Karpas-422 (cell line): ENCODE measurements at regions not wholly inside any gene's neighbourhood (a gene's known extent, or its start where the extent isn't known, plus 50 kb on each side); places are given as distances from the start of the nearest gene placed in this dataset.

Source experiments
- DNase-seq: peaks from one replicate; pipeline ENCODE4 v3.0.0-alpha.2; 2015
- H2AFZ ChIP-seq: fragments of 200-600 bp; sonication (generic); 2 replicates; pipeline ENCODE4 v1.6.1; 2014; ENCODE audit warnings: antibody characterized with exemption, low read length, mixed read lengths
- H3K27ac ChIP-seq: fragments of 200-600 bp; sonication (generic); 2 replicates; pipeline ENCODE4 v1.5.1; 2014; ENCODE audit warnings: mild to moderate bottlenecking, low read length, moderate library complexity
- H3K27me3 ChIP-seq: fragments of 200-600 bp; sonication (generic); 2 replicates; pipeline ENCODE4 v1.6.1; 2014; ENCODE audit warnings: low read length, mixed read lengths
- H3K36me3 ChIP-seq: fragments of 200-600 bp; sonication (generic); 2 replicates; pipeline ENCODE4 v1.6.1; 2014; ENCODE audit warnings: low read length, mixed read lengths; ENCODE audit not compliant: insufficient read depth
- H3K4me1 ChIP-seq: fragments of 200-600 bp; sonication (generic); 2 replicates; pipeline ENCODE4 v1.6.1; 2014; ENCODE audit warnings: mild to moderate bottlenecking, low read length, mixed read lengths
- H3K4me2 ChIP-seq: fragments of 200-600 bp; sonication (generic); 2 replicates; pipeline ENCODE4 v1.6.1; 2014; ENCODE audit warnings: low read length, low read depth, mild to moderate bottlenecking; ENCODE audit not compliant: poor library complexity, severe bottlenecking
- H3K4me3 ChIP-seq: fragments of 200-600 bp; sonication (generic); 2 replicates; pipeline ENCODE4 v1.5.1; 2014; ENCODE audit warnings: mild to moderate bottlenecking, antibody characterized with exemption, low read length, mixed read lengths
- H3K79me2 ChIP-seq: fragments of 200-600 bp; sonication (generic); 2 replicates; pipeline ENCODE4 v1.6.1; 2014; ENCODE audit warnings: mild to moderate bottlenecking, low read length, mixed read lengths
- H3K9ac ChIP-seq: fragments of 200-600 bp; sonication (generic); 2 replicates; pipeline ENCODE4 v1.6.0; 2014; ENCODE audit warnings: low read length
- H3K9me2 ChIP-seq: fragments of 200-600 bp; sonication (generic), shearing (Covaris generic); replicated peaks from 2 replicates; pipeline ENCODE4 v1.6.0; 2014; ENCODE audit warnings: mild to moderate bottlenecking, low read length, moderate library complexity; ENCODE audit not compliant: insufficient read depth
- H3K9me3 ChIP-seq: fragments of 300-700, 200-600 bp; sonication (generic); 2 replicates; pipeline ENCODE4 v1.6.1; 2014; ENCODE audit warnings: low read length, mixed read lengths
- H4K20me1 ChIP-seq: fragments of 200-600 bp; sonication (generic); 2 replicates; pipeline ENCODE4 v1.6.1; 2014; ENCODE audit warnings: mild to moderate bottlenecking, antibody characterized with exemption, low read length, low read depth; ENCODE audit not compliant: insufficient read depth

DNA sequence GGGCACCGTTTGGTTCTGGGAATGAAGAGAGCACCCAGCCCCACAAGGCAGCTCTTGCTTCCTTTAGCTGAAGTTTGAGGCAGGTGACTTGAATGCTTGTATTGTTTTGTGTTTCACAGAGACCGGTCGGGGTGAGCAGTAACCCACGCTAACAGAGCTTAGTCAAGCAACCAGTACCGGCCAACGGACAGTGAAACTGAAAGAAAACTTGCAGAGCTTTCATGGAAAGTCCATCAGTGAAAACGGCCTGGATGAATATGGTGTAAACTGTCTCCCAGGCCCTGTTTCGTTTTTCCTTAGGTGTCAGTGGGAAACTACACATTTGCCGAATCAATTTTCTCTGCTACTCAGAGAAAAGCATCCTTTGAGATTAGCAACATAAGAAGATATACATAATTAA, 101.1 kb downstream of the LYZL1 start:
- Histone ChIP-seq H3K79me2 (no peaks in the 10 kb centered on the region), H3K9me3 (no peaks in the 10 kb centered on the region), H3K4me2 (no peak overlapping the region), H3K4me1 (no peaks in the 10 kb centered on the region), H3K4me3 (no peak overlapping the region), H3K9ac (no peak overlapping the region), H3K27ac (no peak overlapping the region), H3K36me3 (no peaks in the 10 kb centered on the region), H3K27me3 (no peaks in the 10 kb centered on the region), H4K20me1 (no peaks in the 10 kb centered on the region), H2AFZ (no peak overlapping the region), H3K9me2 (no peaks in the 10 kb centered on the region)
- no peak for DNase-seq

DNA sequence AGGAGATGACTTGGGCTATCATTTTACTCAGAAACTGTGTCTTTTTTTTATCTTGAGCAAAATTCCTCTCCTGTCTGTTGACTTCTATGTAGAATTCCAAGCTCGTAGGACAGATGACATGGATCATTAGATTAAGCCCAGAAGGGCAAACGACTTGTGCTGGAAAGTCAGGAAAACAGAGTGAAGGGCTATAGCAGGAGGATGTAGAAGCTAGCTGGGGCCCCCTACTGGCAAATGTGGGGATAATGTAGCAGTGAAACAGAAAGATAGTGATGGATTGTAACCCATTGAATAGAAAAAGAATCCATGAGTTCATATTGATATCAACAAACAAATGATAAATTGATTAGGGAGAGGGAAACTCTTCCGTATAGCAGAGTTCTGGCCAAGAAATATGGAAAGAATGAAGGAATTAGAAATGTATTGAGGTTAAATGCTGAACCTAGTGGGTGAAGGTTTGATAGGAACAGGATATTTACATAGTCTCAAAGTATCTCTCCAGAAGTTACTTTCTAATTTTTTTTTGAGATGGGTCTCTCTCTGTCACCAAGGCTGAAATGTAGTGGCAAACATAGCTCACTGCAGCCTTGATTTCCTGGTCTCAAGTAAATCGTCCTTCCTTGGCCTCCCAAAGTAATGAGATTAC, 103.6 kb downstream of the LYZL1 start:
- Histone ChIP-seq H3K9ac (no peak overlapping the region), H3K4me3 (no peak overlapping the region), H4K20me1 (no peaks in the 10 kb centered on the region), H2AFZ (no peak overlapping the region), H3K79me2 (no peaks in the 10 kb centered on the region), H3K9me3 (no peaks in the 10 kb centered on the region), H3K4me1 (no peaks in the 10 kb centered on the region), H3K27me3 (no peaks in the 10 kb centered on the region), H3K27ac (no peak overlapping the region), H3K36me3 (no peaks in the 10 kb centered on the region), H3K9me2 (no peaks in the 10 kb centered on the region), H3K4me2 (no peak overlapping the region)
- peak; percentile 67 for DNase-seq

DNA sequence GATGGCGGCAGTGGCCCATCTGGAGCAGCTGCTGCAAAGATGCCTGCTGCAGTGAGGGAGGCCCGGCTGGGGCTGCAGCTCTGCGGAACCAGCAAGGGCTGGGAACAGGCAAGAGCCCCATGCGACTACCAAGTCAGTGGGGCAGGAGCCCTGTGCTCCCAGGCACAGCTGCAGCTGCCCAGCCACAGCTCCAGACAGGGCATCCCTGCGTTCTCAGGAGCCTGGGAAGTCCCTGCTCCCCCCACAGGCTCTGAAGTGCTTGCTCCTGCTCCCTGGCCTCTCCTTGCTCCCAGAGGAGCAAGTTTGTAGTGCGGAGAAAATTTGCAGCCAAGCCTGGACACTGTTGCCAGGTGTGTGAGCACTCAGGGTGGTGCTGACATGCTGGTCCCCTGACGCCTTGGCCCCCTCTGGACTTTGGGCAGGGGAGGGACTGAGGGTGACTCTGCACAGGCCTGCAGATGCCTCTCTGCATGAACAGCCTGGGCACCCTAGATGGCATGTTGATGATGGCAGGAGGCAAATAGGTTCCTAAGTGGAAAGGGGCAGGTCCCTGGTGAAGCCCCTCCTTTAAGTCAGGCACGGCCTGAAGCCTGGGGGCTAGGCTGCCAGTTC, 105.6 kb downstream of the LYZL1 start:
- H3K9ac ChIP-seq: no peak overlapping the region
- DNase-seq: no peak
- no peak overlapping the region for H3K4me3 ChIP-seq
- H3K4me2 ChIP-seq: no peak overlapping the region
- no peaks in the 10 kb centered on the region for H3K9me2 ChIP-seq
- no peaks in the 10 kb centered on the region for H3K79me2 ChIP-seq
- no peaks in the 10 kb centered on the region for H4K20me1 ChIP-seq
- H3K36me3 ChIP-seq: no peaks in the 10 kb centered on the region
- H3K27me3 ChIP-seq: no peaks in the 10 kb centered on the region
- no peak overlapping the region for H3K27ac ChIP-seq
- H3K9me3 ChIP-seq: no peaks in the 10 kb centered on the region
- no peaks in the 10 kb centered on the region for H3K4me1 ChIP-seq
- no peak overlapping the region for H2AFZ ChIP-seq

DNA sequence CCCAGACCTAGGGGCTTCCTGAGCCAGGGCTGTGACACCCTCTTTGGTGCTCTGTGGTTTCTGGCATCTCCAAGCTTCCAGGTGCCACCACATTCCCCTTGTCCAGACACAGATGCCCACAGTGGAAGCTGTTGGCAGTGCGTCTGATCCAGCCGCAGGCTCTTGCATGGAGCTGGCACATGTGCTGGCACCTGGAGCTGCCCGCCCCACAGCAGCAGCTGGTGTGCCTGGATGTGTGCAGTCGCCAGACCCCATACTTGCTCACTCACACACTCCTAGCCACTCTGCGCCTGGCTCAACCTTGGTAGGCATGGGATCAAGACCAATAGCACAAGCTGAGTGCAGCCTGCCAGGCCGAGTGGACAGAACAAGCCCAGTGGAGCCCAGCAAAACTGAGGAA, 106.5 kb downstream of the LYZL1 start:
- no peaks in the 10 kb centered on the region for H3K27me3 ChIP-seq
- H3K9me3 ChIP-seq: no peaks in the 10 kb centered on the region
- no peak overlapping the region for H2AFZ ChIP-seq
- no peak overlapping the region for H3K4me2 ChIP-seq
- H3K27ac ChIP-seq: no peak overlapping the region
- no peaks in the 10 kb centered on the region for H3K4me1 ChIP-seq
- no peak overlapping the region for H3K9ac ChIP-seq
- no peaks in the 10 kb centered on the region for H3K9me2 ChIP-seq
- H4K20me1 ChIP-seq: no peaks in the 10 kb centered on the region
- DNase-seq: no peak
- H3K36me3 ChIP-seq: no peaks in the 10 kb centered on the region
- H3K79me2 ChIP-seq: no peaks in the 10 kb centered on the region
- H3K4me3 ChIP-seq: no peak overlapping the region

DNA sequence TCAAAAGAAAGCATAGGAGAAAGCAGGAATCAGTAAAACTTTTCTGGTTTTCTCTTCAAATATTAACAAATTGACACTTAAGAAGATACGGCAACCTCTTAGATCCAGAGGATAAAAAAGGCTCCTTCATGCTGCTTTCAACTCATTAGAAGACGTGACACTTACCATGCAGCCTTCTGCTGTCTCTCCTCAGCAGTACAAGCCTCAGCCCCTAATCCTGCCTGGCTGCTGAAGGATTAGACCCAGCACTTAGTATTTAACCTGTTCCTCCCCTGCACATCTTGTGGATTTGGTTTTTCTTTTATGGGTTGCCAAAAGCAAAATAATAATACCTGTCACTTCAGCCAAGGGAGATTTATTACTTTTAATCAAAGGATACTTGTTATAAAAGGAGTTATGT, 108.4 kb downstream of the LYZL1 start:
- H3K4me2 ChIP-seq: no peak overlapping the region
- H2AFZ ChIP-seq: no peak overlapping the region
- no peaks in the 10 kb centered on the region for H3K27me3 ChIP-seq
- no peak overlapping the region for H3K4me3 ChIP-seq
- H3K9me3 ChIP-seq: no peaks in the 10 kb centered on the region
- no peak for DNase-seq
- no peaks in the 10 kb centered on the region for H3K36me3 ChIP-seq
- no peak overlapping the region for H3K27ac ChIP-seq
- H3K9me2 ChIP-seq: no peaks in the 10 kb centered on the region
- no peaks in the 10 kb centered on the region for H3K4me1 ChIP-seq
- no peaks in the 10 kb centered on the region for H3K79me2 ChIP-seq
- H3K9ac ChIP-seq: no peak overlapping the region
- no peaks in the 10 kb centered on the region for H4K20me1 ChIP-seq

DNA sequence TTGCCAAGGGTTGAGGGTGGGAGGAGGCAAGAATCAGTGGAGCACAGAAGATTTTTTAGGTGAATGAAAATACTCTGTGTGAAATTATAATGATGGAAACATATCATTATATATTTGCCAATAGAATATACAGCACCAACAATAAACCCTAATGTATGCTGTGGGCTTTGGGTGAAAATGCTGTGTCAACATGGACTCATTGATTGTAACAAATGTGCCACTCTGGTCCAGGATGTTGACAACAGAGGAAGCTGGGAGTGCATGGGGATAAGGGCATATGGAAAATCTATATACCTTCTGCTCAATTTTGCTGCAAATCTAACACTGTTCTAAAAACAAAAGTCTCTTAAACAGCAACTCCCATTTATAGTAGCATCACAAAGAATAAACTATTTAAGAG, 114.3 kb downstream of the LYZL1 start:
- Histone ChIP-seq H3K4me3 (no peak overlapping the region), H3K4me1 (no peaks in the 10 kb centered on the region), H3K27me3 (no peaks in the 10 kb centered on the region), H2AFZ (no peak overlapping the region), H3K9me2 (no peaks in the 10 kb centered on the region), H3K79me2 (no peaks in the 10 kb centered on the region), H4K20me1 (no peaks in the 10 kb centered on the region), H3K27ac (no peak overlapping the region), H3K9ac (no peak overlapping the region), H3K9me3 (no peaks in the 10 kb centered on the region), H3K36me3 (no peaks in the 10 kb centered on the region), H3K4me2 (no peak overlapping the region)
- DNase-seq: no peak

DNA sequence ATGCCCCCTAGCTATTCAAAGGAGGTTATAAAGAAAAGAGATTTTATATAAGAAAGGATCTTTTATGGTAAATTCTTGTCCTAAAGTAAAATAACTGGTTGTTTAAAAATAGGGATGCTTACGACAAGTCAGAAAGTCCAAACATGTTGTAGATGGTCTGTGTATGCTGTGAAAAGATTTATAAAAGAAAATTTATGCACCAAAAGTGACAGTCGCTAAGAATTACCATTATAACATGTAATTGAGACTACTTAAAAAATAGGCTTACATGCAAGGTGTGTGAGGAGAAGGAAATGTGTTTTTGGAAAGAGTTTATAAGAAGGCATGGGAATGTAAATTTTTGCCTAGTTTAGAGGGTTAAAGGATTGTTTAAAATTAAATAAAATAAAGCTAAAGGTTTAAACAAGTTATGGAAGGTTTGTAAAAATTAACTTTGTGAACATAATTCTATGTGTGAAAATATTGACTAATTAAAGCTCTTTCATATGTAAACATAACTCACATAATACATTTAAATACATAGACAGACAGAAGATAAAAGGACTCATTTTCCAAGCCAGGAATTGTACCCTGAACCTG, 118.5 kb downstream of the LYZL1 start:
- H3K4me3 ChIP-seq: no peak overlapping the region
- DNase-seq: no peak
- no peaks in the 10 kb centered on the region for H3K36me3 ChIP-seq
- H2AFZ ChIP-seq: no peak overlapping the region
- H3K27ac ChIP-seq: no peak overlapping the region
- H3K4me1 ChIP-seq: no peaks in the 10 kb centered on the region
- H4K20me1 ChIP-seq: no peaks in the 10 kb centered on the region
- H3K9ac ChIP-seq: no peak overlapping the region
- H3K4me2 ChIP-seq: no peak overlapping the region
- H3K79me2 ChIP-seq: no peaks in the 10 kb centered on the region
- no peaks in the 10 kb centered on the region for H3K9me2 ChIP-seq
- no peaks in the 10 kb centered on the region for H3K9me3 ChIP-seq
- H3K27me3 ChIP-seq: no peaks in the 10 kb centered on the region
